Astrocyte (in vitro differentiated cells and primary cell): ENCODE measurements at regions not wholly inside any gene's neighbourhood (a gene's known extent, or its start where the extent isn't known, plus 50 kb on each side); places are given as distances from the start of the nearest gene placed in this dataset.

Experiments
- DNase-seq: peaks from one replicate; pipeline ENCODE4 v3.0.0-alpha.2; 2010; ENCODE audit warnings: low read depth
- FAIRE-seq: peaks from 2 replicates; lab custom pipeline; 2011; peaks lifted over from hg19 to GRCh38; lab: Jason Lieb, UNC
- H2AFZ ChIP-seq: 2 replicates; pipeline ENCODE4 v1.6.0; 2012; ENCODE audit warnings: low read depth, low read length, inconsistent platforms
- H3K27ac ChIP-seq: 2 replicates; pipeline ENCODE4 v1.5.1; 2011; ENCODE audit warnings: low read depth, low read length, inconsistent platforms
- H3K27me3 ChIP-seq: 2 replicates; pipeline ENCODE4 v1.6.0; 2011; ENCODE audit warnings: low read length, inconsistent platforms; ENCODE audit not compliant: insufficient read depth
- H3K36me3 ChIP-seq: 2 replicates; pipeline ENCODE4 v1.5.1; 2011; ENCODE audit warnings: low read length, inconsistent platforms; ENCODE audit not compliant: insufficient read depth
- H3K4me1 ChIP-seq: 2 replicates; pipeline ENCODE4 v1.5.1; 2011; ENCODE audit warnings: low read length, inconsistent platforms; ENCODE audit not compliant: insufficient read depth
- H3K4me2 ChIP-seq: 2 replicates; pipeline ENCODE4 v1.6.0; 2012; ENCODE audit warnings: low read length, inconsistent platforms
- H3K4me3 ChIP-seq: 2 replicates; pipeline ENCODE4 v1.5.1; 2011; ENCODE audit warnings: low read depth, mild to moderate bottlenecking, low read length, inconsistent platforms; ENCODE audit not compliant: insufficient read depth
- H3K79me2 ChIP-seq: 2 replicates; pipeline ENCODE4 v1.6.0; 2012; ENCODE audit warnings: mild to moderate bottlenecking, low read length, inconsistent platforms; ENCODE audit not compliant: insufficient read depth
- H3K9ac ChIP-seq: 2 replicates; pipeline ENCODE4 v1.6.0; 2012; ENCODE audit warnings: mild to moderate bottlenecking, low read length, inconsistent platforms
- H3K9me3 ChIP-seq: 2 replicates; pipeline ENCODE4 v1.5.1; 2012; ENCODE audit warnings: low read depth, mild to moderate bottlenecking, low read length, inconsistent platforms; ENCODE audit not compliant: insufficient read depth
- H4K20me1 ChIP-seq: 2 replicates; pipeline ENCODE4 v1.6.0; 2012; ENCODE audit warnings: low read length, inconsistent platforms; ENCODE audit not compliant: insufficient read depth
- H3K27ac Mint-ChIP-seq: one replicate; pipeline ENCODE4 v1.8.0; 2021; ENCODE audit warnings: mild to moderate bottlenecking, mixed read lengths; ENCODE audit not compliant: unreplicated experiment
- H3K27me3 Mint-ChIP-seq: one replicate; pipeline ENCODE4 v1.8.0; 2021; ENCODE audit warnings: low read depth, mixed read lengths; ENCODE audit not compliant: unreplicated experiment
- H3K36me3 Mint-ChIP-seq: one replicate; pipeline ENCODE4 v1.8.0; 2021; ENCODE audit warnings: low read depth, mixed read lengths; ENCODE audit not compliant: unreplicated experiment
- H3K4me1 Mint-ChIP-seq: one replicate; pipeline ENCODE4 v1.8.0; 2021; ENCODE audit warnings: low read depth, mixed read lengths; ENCODE audit not compliant: unreplicated experiment
- H3K4me3 Mint-ChIP-seq: one replicate; pipeline ENCODE4 v1.8.0; 2021; ENCODE audit warnings: mild to moderate bottlenecking, moderate library complexity, mixed read lengths; ENCODE audit not compliant: unreplicated experiment
- H3K9me3 Mint-ChIP-seq: one replicate; pipeline ENCODE4 v1.8.0; 2021; ENCODE audit warnings: mild to moderate bottlenecking, mixed read lengths; ENCODE audit not compliant: unreplicated experiment
- EZH2 ChIP-seq: IDR thresholded peaks from 2 replicates; pipeline ENCODE4 v1.6.1; 2012; ENCODE audit warnings: mild to moderate bottlenecking, low read length, inconsistent platforms; ENCODE audit not compliant: insufficient read depth
- TF ChIP-seq, protein P1 (sequence below): IDR thresholded peaks from 2 replicates; pipeline ENCODE4 v1.5.1; 2011; ENCODE audit warnings: low read depth, mild to moderate bottlenecking, inconsistent platforms, low read length, moderate library complexity; ENCODE audit not compliant: insufficient read depth

DNA sequence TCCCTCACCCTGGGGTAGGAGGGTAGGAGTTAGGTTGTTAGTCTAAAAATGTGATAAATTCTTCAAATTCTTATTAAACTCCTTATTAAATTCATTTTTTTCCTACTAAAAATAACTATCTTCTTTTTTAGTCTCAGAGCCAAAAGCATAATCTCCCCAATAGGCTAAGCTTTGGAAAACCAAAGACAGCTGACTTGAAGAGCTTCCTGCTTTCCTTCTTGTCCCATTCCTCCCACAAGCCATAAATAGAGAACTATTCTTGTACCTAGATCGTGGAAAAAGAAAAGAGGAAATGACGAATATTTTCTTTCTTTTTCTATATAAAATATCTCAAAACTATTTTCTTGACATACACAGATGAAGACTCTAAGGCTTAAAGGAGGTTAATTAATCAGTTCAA, 486.9 kb downstream of the CDH8 start:
- no peak for FAIRE-seq
- H3K27ac Mint-ChIP-seq, result no peak overlapping the region
- H3K4me1 Mint-ChIP-seq, result no peaks in the 10 kb centered on the region

DNA sequence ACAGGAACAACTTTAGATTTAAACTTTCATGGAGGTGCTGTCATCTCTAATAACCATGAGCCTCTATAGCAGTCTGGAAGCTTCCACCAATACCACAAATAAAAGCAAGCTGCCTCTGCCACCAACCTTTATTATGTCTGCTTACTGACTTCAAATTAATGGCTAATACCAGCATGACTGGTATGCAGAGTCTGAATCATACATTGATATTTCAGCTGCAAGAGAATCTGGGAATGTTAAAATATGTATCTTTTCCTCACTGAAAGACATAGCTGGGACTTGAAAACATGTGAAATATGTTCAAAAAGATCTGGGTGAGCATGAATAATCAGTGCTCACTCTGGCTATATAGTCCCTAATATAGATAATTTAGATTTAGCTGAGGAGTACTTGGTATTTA, 488.6 kb downstream of the CDH8 start:
- H3K79me2 ChIP-seq, result no peaks in the 10 kb centered on the region
- H3K36me3 Mint-ChIP-seq, result no peaks in the 10 kb centered on the region
- FAIRE-seq (no peak), DNase-seq (no peak)
- H2AFZ ChIP-seq, result no peak overlapping the region
- H3K27me3 ChIP-seq, result no peaks in the 10 kb centered on the region
- H3K4me1 ChIP-seq, result no peaks in the 10 kb centered on the region
- no peak overlapping the region for H3K4me3 Mint-ChIP-seq
- no peak for TF ChIP-seq EZH2
- TF ChIP-seq, protein P1, sequence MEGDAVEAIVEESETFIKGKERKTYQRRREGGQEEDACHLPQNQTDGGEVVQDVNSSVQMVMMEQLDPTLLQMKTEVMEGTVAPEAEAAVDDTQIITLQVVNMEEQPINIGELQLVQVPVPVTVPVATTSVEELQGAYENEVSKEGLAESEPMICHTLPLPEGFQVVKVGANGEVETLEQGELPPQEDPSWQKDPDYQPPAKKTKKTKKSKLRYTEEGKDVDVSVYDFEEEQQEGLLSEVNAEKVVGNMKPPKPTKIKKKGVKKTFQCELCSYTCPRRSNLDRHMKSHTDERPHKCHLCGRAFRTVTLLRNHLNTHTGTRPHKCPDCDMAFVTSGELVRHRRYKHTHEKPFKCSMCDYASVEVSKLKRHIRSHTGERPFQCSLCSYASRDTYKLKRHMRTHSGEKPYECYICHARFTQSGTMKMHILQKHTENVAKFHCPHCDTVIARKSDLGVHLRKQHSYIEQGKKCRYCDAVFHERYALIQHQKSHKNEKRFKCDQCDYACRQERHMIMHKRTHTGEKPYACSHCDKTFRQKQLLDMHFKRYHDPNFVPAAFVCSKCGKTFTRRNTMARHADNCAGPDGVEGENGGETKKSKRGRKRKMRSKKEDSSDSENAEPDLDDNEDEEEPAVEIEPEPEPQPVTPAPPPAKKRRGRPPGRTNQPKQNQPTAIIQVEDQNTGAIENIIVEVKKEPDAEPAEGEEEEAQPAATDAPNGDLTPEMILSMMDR, result no peak
- no peaks in the 10 kb centered on the region for H3K9me3 ChIP-seq
- no peaks in the 10 kb centered on the region for H4K20me1 ChIP-seq
- H3K9ac ChIP-seq, result no peak overlapping the region
- no peaks in the 10 kb centered on the region for H3K4me1 Mint-ChIP-seq
- no peak overlapping the region for H3K4me3 ChIP-seq
- no peak overlapping the region for H3K27ac ChIP-seq
- H3K36me3 ChIP-seq, result no peaks in the 10 kb centered on the region
- H3K27ac Mint-ChIP-seq, result no peak overlapping the region
- no peaks in the 10 kb centered on the region for H3K9me3 Mint-ChIP-seq
- no peak overlapping the region for H3K4me2 ChIP-seq
- H3K27me3 Mint-ChIP-seq, result no peaks in the 10 kb centered on the region

More for the DNA sequence above, 486.9 kb downstream of the CDH8 start:
- Histone ChIP-seq H3K27ac (no peak overlapping the region), H3K4me3 (no peak overlapping the region), H3K9me3 (no peaks in the 10 kb centered on the region), H3K4me1 (no peaks in the 10 kb centered on the region), H3K4me2 (no peak overlapping the region), H3K9ac (no peak overlapping the region), H3K79me2 (no peaks in the 10 kb centered on the region), H2AFZ (no peak overlapping the region), H3K36me3 (no peaks in the 10 kb centered on the region), H3K27me3 (no peaks in the 10 kb centered on the region), H4K20me1 (no peaks in the 10 kb centered on the region)
- no peak for DNase-seq
- Mint-ChIP-seq H3K27me3 (no peaks in the 10 kb centered on the region), H3K36me3 (no peaks in the 10 kb centered on the region), H3K9me3 (no peaks in the 10 kb centered on the region), H3K4me3 (no peak overlapping the region)
- no peak for TF ChIP-seq EZH2
- TF ChIP-seq, protein P1, result no peak

DNA sequence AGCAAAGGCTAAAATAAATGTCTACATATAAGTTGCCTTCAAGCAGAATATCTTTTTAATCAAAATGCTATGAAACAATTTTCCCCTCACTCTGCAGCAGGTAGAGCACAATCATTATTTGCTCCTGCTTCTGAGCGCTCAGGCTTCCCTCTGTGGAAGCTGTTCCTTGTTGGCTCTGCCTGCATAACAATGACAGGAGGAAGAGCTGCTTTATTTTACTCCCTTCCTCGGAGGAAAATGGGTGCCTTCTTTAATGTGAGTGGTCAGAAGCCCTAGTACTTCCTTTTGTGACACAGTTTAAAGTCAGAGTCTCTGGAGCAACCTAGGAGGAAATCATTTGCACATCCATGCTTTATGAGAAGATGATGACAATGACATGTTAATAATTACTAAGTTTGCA, 492.1 kb downstream of the CDH8 start:
- Histone ChIP-seq H3K27me3 (no peaks in the 10 kb centered on the region), H3K4me3 (no peak overlapping the region), H3K4me1 (no peaks in the 10 kb centered on the region), H2AFZ (no peak overlapping the region), H4K20me1 (no peaks in the 10 kb centered on the region), H3K79me2 (no peaks in the 10 kb centered on the region), H3K9ac (no peak overlapping the region), H3K4me2 (no peak overlapping the region), H3K9me3 (no peaks in the 10 kb centered on the region), H3K27ac (no peak overlapping the region), H3K36me3 (no peaks in the 10 kb centered on the region)
- H3K27ac Mint-ChIP-seq, result no peak overlapping the region
- H3K9me3 Mint-ChIP-seq, result no peaks in the 10 kb centered on the region
- no peak for TF ChIP-seq EZH2
- TF ChIP-seq, protein P1, result no peak
- H3K4me1 Mint-ChIP-seq, result no peaks in the 10 kb centered on the region
- no peaks in the 10 kb centered on the region for H3K36me3 Mint-ChIP-seq
- no peak overlapping the region for H3K4me3 Mint-ChIP-seq
- no peak for DNase-seq
- FAIRE-seq, result no peak
- H3K27me3 Mint-ChIP-seq, result no peaks in the 10 kb centered on the region
